ENCODE measurements at regions not wholly inside any gene's neighbourhood (a gene's known extent, or its start where the extent isn't known, plus 50 kb on each side); places are given as distances from the start of the nearest gene placed in this dataset.

GRCh38 chr20:3354247-3354646 lies 53.2 kb downstream of the DNAAF9 start:
- no peak for DNase-seq

- no peak for DNase-seq
Observed at GRCh38 chr20:3353646-3354045, 53.8 kb downstream of the DNAAF9 start.

GRCh38 chr20:3352202-3352601 lies 55.3 kb downstream of the DNAAF9 start:
- DNase-seq: peak; percentile 28

GRCh38 chr20:3350422-3350821 lies 57.0 kb downstream of the DNAAF9 start:
- DNase-seq: peak; percentile 60

GRCh38 chr20:3349786-3350185 lies 57.7 kb downstream of the DNAAF9 start:
- no peak for DNase-seq

- no peak for DNase-seq
Observed at GRCh38 chr20:3342766-3343165, 64.7 kb downstream of the DNAAF9 start.

GRCh38 chr20:3340443-3340842 lies 67.0 kb downstream of the DNAAF9 start:
- DNase-seq: peak; percentile 33

GRCh38 chr20:3339571-3339970 lies 67.9 kb downstream of the DNAAF9 start:
- no peak for DNase-seq

- DNase-seq: no peak
Observed at GRCh38 chr20:3339076-3339475, 68.4 kb downstream of the DNAAF9 start.

GRCh38 chr20:3334156-3334943 lies 73.1 kb downstream of the DNAAF9 start:
- DNase-seq: no peak

- peak; percentile 41 for DNase-seq
Observed at GRCh38 chr20:3330046-3330741, 77.3 kb downstream of the DNAAF9 start.

- DNase-seq: no peak
Observed at GRCh38 chr20:3328501-3328900, 79.0 kb downstream of the DNAAF9 start.

- DNase-seq: no peak
Observed at GRCh38 chr20:3326779-3327521, 80.5 kb downstream of the DNAAF9 start.

GRCh38 chr20:3325864-3326263 lies 81.6 kb downstream of the DNAAF9 start:
- no peak for DNase-seq

- DNase-seq: peak; percentile 88
Observed at GRCh38 chr20:3323398-3323797, 84.1 kb downstream of the DNAAF9 start.

- DNase-seq: no peak
Observed at GRCh38 chr20:3318226-3318884, 79.4 kb upstream of the SLC4A11 start.

GRCh38 chr20:3316136-3316535 lies 77.1 kb upstream of the SLC4A11 start:
- no peak for DNase-seq

GRCh38 chr20:3315136-3315535 lies 76.1 kb upstream of the SLC4A11 start:
- DNase-seq: no peak

- DNase-seq: no peak
Observed at GRCh38 chr20:3314391-3314790, 75.4 kb upstream of the SLC4A11 start.

- no peak for DNase-seq
Observed at GRCh38 chr20:3313683-3314065, 74.7 kb upstream of the SLC4A11 start.

- peak; percentile 73 for DNase-seq
Observed at GRCh38 chr20:3312940-3313682, 74.1 kb upstream of the SLC4A11 start.

GRCh38 chr20:3311623-3312022 lies 72.6 kb upstream of the SLC4A11 start:
- no peak for DNase-seq

All from OCI-M1 (cell line).